ENCODE measurements at regions not wholly inside any gene's neighbourhood (a gene's known extent, or its start where the extent isn't known, plus 50 kb on each side); places are given as distances from the start of the nearest gene placed in this dataset.

GRCh38 chr2:167792126-167792525, 455.3 kb downstream of the STK39 start:
- Histone ChIP-seq H3K9me3 (ENCODE audit: insufficient read depth, low read length, severe bottlenecking) (no peaks in the 10 kb centered on the region), H3K4me1 (ENCODE audit: insufficient read depth, low read length) (no peaks in the 10 kb centered on the region), H3K79me2 (ENCODE audit: insufficient read depth, low read length) (no peaks in the 10 kb centered on the region), H3K27me3 (ENCODE audit: insufficient read depth, low read length, poor library complexity) (peaks cover 5% of the 10 kb centered on the region), H4K20me1 (ENCODE audit: insufficient read depth, low read length) (no peaks in the 10 kb centered on the region), H2AFZ (ENCODE audit: low read depth, low read length) (no peak overlapping the region), H3K4me2 (ENCODE audit: insufficient read depth, low read length) (no peak overlapping the region), H3K4me3 (ENCODE audit: low read depth in 1 of 2, low read length in 2 of 2) (no peak overlapping the region), H3K9ac (ENCODE audit: low read depth, low read length) (no peak overlapping the region), H3K27ac (ENCODE audit: low read length) (no peak overlapping the region), H3K36me3 (ENCODE audit: insufficient read depth, low read length) (no peaks in the 10 kb centered on the region)
- ATAC-seq (ENCODE audit: insufficient read depth, low read depth) (no peak), DNase-seq (no peak)
- TF ChIP-seq CTCF (IDR thresholded peaks at IDR 0.05; ENCODE audit: borderline replicate concordance, extremely low read depth, low read length, poor library complexity, severe bottlenecking), result no peak
- no peak for TF ChIP-seq EZH2 (IDR thresholded peaks at IDR 0.05; ENCODE audit: borderline replicate concordance, low read depth, low read length, severe bottlenecking)

- H3K27ac ChIP-seq (ENCODE audit: low read length), result no peak overlapping the region
- H3K4me1 ChIP-seq (ENCODE audit: insufficient read depth, low read length), result no peaks in the 10 kb centered on the region
- no peak overlapping the region for H3K9ac ChIP-seq (ENCODE audit: low read depth, low read length)
- no peaks in the 10 kb centered on the region for H3K79me2 ChIP-seq (ENCODE audit: insufficient read depth, low read length)
- H3K36me3 ChIP-seq (ENCODE audit: insufficient read depth, low read length), result no peaks in the 10 kb centered on the region
- H3K4me3 ChIP-seq (ENCODE audit: low read depth in 1 of 2, low read length in 2 of 2), result no peak overlapping the region
- no peaks in the 10 kb centered on the region for H3K9me3 ChIP-seq (ENCODE audit: insufficient read depth, low read length, severe bottlenecking)
- H2AFZ ChIP-seq (ENCODE audit: low read depth, low read length), result no peak overlapping the region
- no peaks in the 10 kb centered on the region for H4K20me1 ChIP-seq (ENCODE audit: insufficient read depth, low read length)
- DNase-seq (no peak), ATAC-seq (ENCODE audit: insufficient read depth, low read depth) (no peak)
- no peak overlapping the region for H3K4me2 ChIP-seq (ENCODE audit: insufficient read depth, low read length)
- TF ChIP-seq EZH2 (IDR thresholded peaks at IDR 0.05; ENCODE audit: borderline replicate concordance, low read depth, low read length, severe bottlenecking), result no peak
- TF ChIP-seq CTCF (IDR thresholded peaks at IDR 0.05; ENCODE audit: borderline replicate concordance, extremely low read depth, low read length, poor library complexity, severe bottlenecking), result no peak
- peaks cover 5% of the 10 kb centered on the region for H3K27me3 ChIP-seq (ENCODE audit: insufficient read depth, low read length, poor library complexity)
Measured at GRCh38 chr2:167790781-167791450, 456.5 kb downstream of the STK39 start.

- H3K27me3 ChIP-seq (ENCODE audit: insufficient read depth, low read length, poor library complexity), result peaks cover 5% of the 10 kb centered on the region
- DNase-seq (no peak), ATAC-seq (ENCODE audit: insufficient read depth, low read depth) (no peak)
- H3K4me1 ChIP-seq (ENCODE audit: insufficient read depth, low read length), result no peaks in the 10 kb centered on the region
- H3K9ac ChIP-seq (ENCODE audit: low read depth, low read length), result no peak overlapping the region
- H3K4me3 ChIP-seq (ENCODE audit: low read depth in 1 of 2, low read length in 2 of 2), result no peak overlapping the region
- TF ChIP-seq EZH2 (IDR thresholded peaks at IDR 0.05; ENCODE audit: borderline replicate concordance, low read depth, low read length, severe bottlenecking), result no peak
- no peaks in the 10 kb centered on the region for H3K79me2 ChIP-seq (ENCODE audit: insufficient read depth, low read length)
- H4K20me1 ChIP-seq (ENCODE audit: insufficient read depth, low read length), result no peaks in the 10 kb centered on the region
- no peaks in the 10 kb centered on the region for H3K9me3 ChIP-seq (ENCODE audit: insufficient read depth, low read length, severe bottlenecking)
- H3K4me2 ChIP-seq (ENCODE audit: insufficient read depth, low read length), result no peak overlapping the region
- H3K36me3 ChIP-seq (ENCODE audit: insufficient read depth, low read length), result no peaks in the 10 kb centered on the region
- H3K27ac ChIP-seq (ENCODE audit: low read length), result no peak overlapping the region
- H2AFZ ChIP-seq (ENCODE audit: low read depth, low read length), result no peak overlapping the region
Measured at GRCh38 chr2:167790189-167790588, 457.2 kb downstream of the STK39 start.

- Histone ChIP-seq H3K36me3 (ENCODE audit: insufficient read depth, low read length) (no peaks in the 10 kb centered on the region), H4K20me1 (ENCODE audit: insufficient read depth, low read length) (no peaks in the 10 kb centered on the region), H3K79me2 (ENCODE audit: insufficient read depth, low read length) (no peaks in the 10 kb centered on the region), H3K4me3 (ENCODE audit: low read depth in 1 of 2, low read length in 2 of 2) (no peak overlapping the region), H3K4me2 (ENCODE audit: insufficient read depth, low read length) (no peak overlapping the region), H3K27ac (ENCODE audit: low read length) (no peak overlapping the region), H3K4me1 (ENCODE audit: insufficient read depth, low read length) (no peaks in the 10 kb centered on the region), H3K9ac (ENCODE audit: low read depth, low read length) (no peak overlapping the region), H3K9me3 (ENCODE audit: insufficient read depth, low read length, severe bottlenecking) (no peaks in the 10 kb centered on the region), H3K27me3 (ENCODE audit: insufficient read depth, low read length, poor library complexity) (no peaks in the 10 kb centered on the region), H2AFZ (ENCODE audit: low read depth, low read length) (no peak overlapping the region)
- ATAC-seq (ENCODE audit: insufficient read depth, low read depth) (no peak), DNase-seq (no peak)
- TF ChIP-seq CTCF (IDR thresholded peaks at IDR 0.05; ENCODE audit: borderline replicate concordance, extremely low read depth, low read length, poor library complexity, severe bottlenecking) (no peak), EZH2 (IDR thresholded peaks at IDR 0.05; ENCODE audit: borderline replicate concordance, low read depth, low read length, severe bottlenecking) (no peak)
Measured at GRCh38 chr2:167787562-167787961, 459.8 kb downstream of the STK39 start.
